ENCODE measurements at regions not wholly inside any gene's neighbourhood (a gene's known extent, or its start where the extent isn't known, plus 50 kb on each side); places are given as distances from the start of the nearest gene placed in this dataset.
"Not testable (repeated sequence)": the region's sequence is repeated elsewhere in the genome, so short reads cannot be mapped to it uniquely, and the experiment has no call there.

DNA sequence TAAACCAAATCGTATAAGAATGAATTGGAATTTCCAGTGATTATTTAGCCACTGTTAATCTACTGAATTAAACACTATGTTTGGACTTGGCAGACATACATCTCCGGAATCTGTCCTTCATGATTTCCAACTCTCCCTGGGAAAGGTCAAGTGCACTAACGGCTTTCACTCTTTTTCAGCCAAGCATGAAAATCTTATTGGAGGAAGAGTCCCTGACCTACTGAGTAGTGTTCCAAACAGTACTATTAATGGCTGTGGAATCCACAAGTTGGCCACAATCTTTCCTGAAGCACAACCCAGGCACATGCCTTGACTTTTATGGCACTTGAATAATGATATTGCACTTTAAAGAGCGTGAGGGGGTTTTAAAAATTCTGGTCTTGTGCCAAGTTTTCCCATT is 318.9 kb upstream of the RND3 start:
- H3K4me3 ChIP-seq (ENCODE audit: low read depth, low read length): no peak overlapping the region
- TF ChIP-seq, protein P1, sequence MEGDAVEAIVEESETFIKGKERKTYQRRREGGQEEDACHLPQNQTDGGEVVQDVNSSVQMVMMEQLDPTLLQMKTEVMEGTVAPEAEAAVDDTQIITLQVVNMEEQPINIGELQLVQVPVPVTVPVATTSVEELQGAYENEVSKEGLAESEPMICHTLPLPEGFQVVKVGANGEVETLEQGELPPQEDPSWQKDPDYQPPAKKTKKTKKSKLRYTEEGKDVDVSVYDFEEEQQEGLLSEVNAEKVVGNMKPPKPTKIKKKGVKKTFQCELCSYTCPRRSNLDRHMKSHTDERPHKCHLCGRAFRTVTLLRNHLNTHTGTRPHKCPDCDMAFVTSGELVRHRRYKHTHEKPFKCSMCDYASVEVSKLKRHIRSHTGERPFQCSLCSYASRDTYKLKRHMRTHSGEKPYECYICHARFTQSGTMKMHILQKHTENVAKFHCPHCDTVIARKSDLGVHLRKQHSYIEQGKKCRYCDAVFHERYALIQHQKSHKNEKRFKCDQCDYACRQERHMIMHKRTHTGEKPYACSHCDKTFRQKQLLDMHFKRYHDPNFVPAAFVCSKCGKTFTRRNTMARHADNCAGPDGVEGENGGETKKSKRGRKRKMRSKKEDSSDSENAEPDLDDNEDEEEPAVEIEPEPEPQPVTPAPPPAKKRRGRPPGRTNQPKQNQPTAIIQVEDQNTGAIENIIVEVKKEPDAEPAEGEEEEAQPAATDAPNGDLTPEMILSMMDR (IDR thresholded peaks at IDR 0.05; ENCODE audit: low read depth, low read length): no peak
- no peak for TF ChIP-seq POLR2A (IDR thresholded peaks at IDR 0.05; ENCODE audit: extremely low read depth, insufficient read length)
- TF ChIP-seq, protein P2, sequence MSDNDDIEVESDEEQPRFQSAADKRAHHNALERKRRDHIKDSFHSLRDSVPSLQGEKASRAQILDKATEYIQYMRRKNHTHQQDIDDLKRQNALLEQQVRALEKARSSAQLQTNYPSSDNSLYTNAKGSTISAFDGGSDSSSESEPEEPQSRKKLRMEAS (IDR thresholded peaks at IDR 0.05; ENCODE audit: low read depth, low read length): no peak
- no peak for TF ChIP-seq MYC (IDR thresholded peaks at IDR 0.05; ENCODE audit: low read depth, low read length)
- DNase-seq (ENCODE audit: low read depth): no peak

DNA sequence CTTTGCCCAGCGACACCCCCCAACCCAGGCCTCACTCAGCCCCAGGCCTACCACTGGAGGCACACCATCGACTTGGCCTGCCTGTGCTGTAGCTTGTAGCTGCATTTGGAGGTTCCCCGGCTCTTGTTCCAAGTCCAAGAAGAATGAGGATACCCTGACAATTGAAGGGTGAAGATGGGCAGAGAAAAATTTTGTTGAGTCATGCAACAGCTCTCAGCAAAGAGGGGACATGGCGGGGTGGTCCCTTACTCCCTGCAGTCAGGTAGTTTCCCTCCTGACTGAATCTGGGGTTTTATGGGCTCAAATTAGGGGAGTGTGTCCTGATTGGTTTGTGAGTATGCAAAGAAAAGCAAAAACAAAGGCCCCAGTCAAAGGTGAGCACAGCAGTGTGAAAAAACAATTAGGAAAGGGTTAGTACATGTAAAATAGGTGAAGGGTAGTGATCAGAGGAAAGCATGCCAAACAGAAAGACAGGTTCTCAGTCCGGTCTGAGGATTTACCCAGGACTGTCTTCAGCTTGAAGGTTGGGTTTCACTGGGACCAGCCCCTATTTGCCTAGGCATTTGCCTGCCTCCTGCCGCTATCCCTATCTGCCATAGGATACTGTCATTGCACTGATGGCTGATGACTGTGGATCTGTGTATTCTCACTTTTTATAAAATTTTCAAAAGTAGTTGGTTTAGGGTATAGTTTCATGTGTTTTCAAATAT is 316.4 kb upstream of the RND3 start:
- no peak overlapping the region for H3K4me3 ChIP-seq (ENCODE audit: low read depth, low read length)
- no peak for DNase-seq (ENCODE audit: low read depth)
- TF ChIP-seq, protein P2 (IDR thresholded peaks at IDR 0.05; ENCODE audit: low read depth, low read length): no peak
- no peak for TF ChIP-seq MYC (IDR thresholded peaks at IDR 0.05; ENCODE audit: low read depth, low read length)

DNA sequence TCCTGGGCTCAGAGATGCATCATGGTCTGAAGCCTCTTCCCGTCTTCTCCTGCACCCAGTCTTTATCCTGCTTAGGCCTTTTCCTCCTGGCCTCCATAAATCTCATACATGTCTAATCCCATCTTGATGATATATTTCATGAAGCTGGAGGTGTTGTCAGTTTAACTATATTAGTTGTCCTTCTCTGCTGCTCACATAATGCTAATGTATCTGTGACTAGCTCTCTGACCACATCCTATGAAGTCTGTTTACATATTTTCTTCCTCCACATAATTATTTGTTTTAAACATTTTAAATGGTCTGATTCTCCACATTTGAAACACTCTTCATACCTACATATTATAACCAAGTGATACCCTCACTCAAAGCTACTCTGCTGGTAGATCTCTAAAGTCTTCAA is 315.2 kb upstream of the RND3 start:
- no peak overlapping the region for H3K4me3 ChIP-seq (ENCODE audit: low read depth, low read length)
- TF ChIP-seq, protein P2 (IDR thresholded peaks at IDR 0.05; ENCODE audit: low read depth, low read length): no peak
- TF ChIP-seq MYC (IDR thresholded peaks at IDR 0.05; ENCODE audit: low read depth, low read length): no peak
- no peak for TF ChIP-seq POLR2A (IDR thresholded peaks at IDR 0.05; ENCODE audit: extremely low read depth, insufficient read length)
- TF ChIP-seq, protein P1 (IDR thresholded peaks at IDR 0.05; ENCODE audit: low read depth, low read length): no peak
- no peak for DNase-seq (ENCODE audit: low read depth)

DNA sequence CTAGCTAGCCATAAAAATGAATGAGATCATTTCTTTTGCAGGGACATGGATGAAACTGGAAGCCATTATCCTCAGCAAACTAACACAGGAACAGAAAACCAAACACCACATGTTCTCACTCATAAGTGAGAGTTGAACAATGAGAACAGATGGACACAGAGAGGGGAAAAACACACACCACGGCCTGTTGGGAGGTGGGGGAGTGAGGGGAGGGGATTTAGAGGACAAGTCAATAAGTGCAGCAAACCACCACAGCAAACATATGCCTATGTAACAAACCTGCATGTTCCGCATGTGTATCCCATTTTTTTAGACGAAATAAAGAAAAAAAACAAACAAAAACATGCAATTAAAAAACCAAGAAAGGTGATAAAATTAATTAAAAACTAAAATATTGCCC is 308.8 kb upstream of the RND3 start:
- not testable (repeated sequence) for DNase-seq (ENCODE audit: low read depth); H3K4me3 ChIP-seq (ENCODE audit: low read depth, low read length)

DNA sequence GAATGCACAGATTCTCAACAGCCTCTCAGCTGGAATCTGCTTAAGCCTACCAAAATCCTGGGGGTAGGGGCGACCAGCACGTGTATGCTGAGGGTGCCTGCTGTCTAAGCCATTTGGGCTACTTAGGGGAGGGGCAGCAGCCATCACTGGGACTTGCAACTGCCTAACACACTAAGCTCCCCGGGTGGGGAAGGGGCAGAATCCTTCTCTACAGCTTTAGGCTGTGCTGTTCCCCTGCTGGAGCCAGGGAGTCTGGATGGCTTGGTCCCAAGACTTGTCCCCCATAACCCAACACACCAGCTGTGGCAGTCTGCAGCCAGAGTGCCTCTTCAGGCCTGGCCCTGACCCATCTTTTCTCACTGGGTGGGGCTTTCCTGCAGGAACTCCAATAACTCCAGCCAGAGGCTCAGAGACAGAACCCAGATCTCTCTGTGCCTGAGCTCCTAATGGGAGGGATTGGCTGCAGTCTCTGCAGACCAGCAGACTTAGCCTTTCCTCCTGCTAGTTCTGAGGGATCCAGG is 305.4 kb upstream of the RND3 start:
- no peak for DNase-seq (ENCODE audit: low read depth)
- no peak overlapping the region for H3K4me3 ChIP-seq (ENCODE audit: low read depth, low read length)
- TF ChIP-seq, protein P1 (IDR thresholded peaks at IDR 0.05; ENCODE audit: low read depth, low read length): no peak
- no peak for TF ChIP-seq POLR2A (IDR thresholded peaks at IDR 0.05; ENCODE audit: extremely low read depth, insufficient read length)
- TF ChIP-seq MYC (IDR thresholded peaks at IDR 0.05; ENCODE audit: low read depth, low read length): no peak
- TF ChIP-seq, protein P2 (IDR thresholded peaks at IDR 0.05; ENCODE audit: low read depth, low read length): no peak

DNA sequence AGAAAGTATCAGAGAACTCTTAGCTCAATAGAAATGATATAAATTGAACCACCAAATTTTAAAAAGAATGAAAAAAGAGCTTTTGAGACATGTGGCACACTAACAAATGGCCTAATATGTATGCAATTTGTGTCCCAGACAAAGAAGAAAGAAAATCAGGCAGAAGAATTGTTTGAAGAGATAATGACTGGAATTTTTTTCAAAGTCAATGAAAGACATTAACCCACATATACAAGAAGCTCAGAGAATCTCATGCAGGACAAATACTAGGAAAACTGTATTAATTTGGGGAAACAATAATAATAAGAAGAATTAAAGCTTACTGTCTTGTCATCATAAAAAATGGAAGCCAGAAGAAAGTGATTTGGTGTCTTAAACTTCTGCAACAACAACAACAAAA is 304.1 kb upstream of the RND3 start:
- H3K4me3 ChIP-seq (ENCODE audit: low read depth, low read length): no peak overlapping the region
- DNase-seq (ENCODE audit: low read depth): no peak
- TF ChIP-seq MYC (IDR thresholded peaks at IDR 0.05; ENCODE audit: low read depth, low read length) (no peak), POLR2A (IDR thresholded peaks at IDR 0.05; ENCODE audit: extremely low read depth, insufficient read length) (no peak)
- TF ChIP-seq, protein P1 (IDR thresholded peaks at IDR 0.05; ENCODE audit: low read depth, low read length): no peak
- TF ChIP-seq, protein P2 (IDR thresholded peaks at IDR 0.05; ENCODE audit: low read depth, low read length): no peak

Measured in NB4 (cell line).